Prostate gland (tissue), 2 donors: ENCODE measurements at regions not wholly inside any gene's neighbourhood (a gene's known extent, or its start where the extent isn't known, plus 50 kb on each side); places are given as distances from the start of the nearest gene placed in this dataset.

Experiments
- DNase-seq: peaks from one replicate; pipeline ENCODE4 v3.0.0-alpha.2; 2019; ENCODE audit warnings: low spot score
- H3K27ac ChIP-seq, 2 donors: fragments of 200-600 bp; sonication (generic); 2 replicates each; pipeline ENCODE4 v1.5.1; 2017 to 2019
- H3K27me3 ChIP-seq: fragments of 200-600 bp; sonication (generic); replicated peaks from 2 replicates; pipeline ENCODE4 v1.5.1; 2019; ENCODE audit not compliant: insufficient read depth
- H3K36me3 ChIP-seq, 2 donors: fragments of 200-600 bp; sonication (generic); 1 replicate in 1 of 2; 2 replicates in 1 of 2; pipeline versions ENCODE4 v1.5.1 to v1.8.1; 2017 to 2019
- H3K4me1 ChIP-seq: fragments of 200-600 bp; sonication (generic); replicated peaks from 2 replicates; pipeline ENCODE4 v1.5.1; 2019
- H3K4me3 ChIP-seq, 2 donors: fragments of 200-600 bp; sonication (generic); 2 replicates each; pipeline ENCODE4 v1.5.1; 2017 to 2019
- H3K9me3 ChIP-seq: fragments of 200-600 bp; sonication (generic); 2 replicates; pipeline ENCODE4 v1.5.1; 2017
- CTCF ChIP-seq, 4 experiments: fragments of 200-600 bp in 2 of 4; fragments of 450-650 bp in 2 of 4; sonication (generic) in 2 of 4; IDR thresholded peaks; 1 replicate in 3 of 4; 2 replicates in 1 of 4; pipeline ENCODE4 v1.5.1; 2016 to 2019; ENCODE audit warnings: antibody characterized with exemption in 4 of 4, mild to moderate bottlenecking in 2 of 4, moderate library complexity in 2 of 4
- POLR2A ChIP-seq: fragments of 450-650 bp; IDR thresholded peaks from one replicate; pipeline ENCODE4 v1.6.1; 2016; ENCODE audit warnings: antibody characterized with exemption, mild to moderate bottlenecking
- POLR2AphosphoS5 ChIP-seq: sonication (generic); formaldehyde crosslinking; IDR thresholded peaks from one replicate; pipeline ENCODE4 v1.6.1; 2017; ENCODE audit warnings: antibody characterized with exemption
- WGBS: methylation state at CpG from one replicate; pipeline ENCODE4 v1.1.5; 2018; 5-methylcytosine and 5-hydroxymethylcytosine counted together
- intact Hi-C: fragments of 100-400 bp; cut with DNase I; formaldehyde crosslinking; loops from one replicate; pipeline ENCODE4 v1.14.2; 2022

- Histone ChIP-seq H3K27me3 (no peaks in the 10 kb centered on the region), H3K9me3 (no peaks in the 10 kb centered on the region), H3K27ac (no peak overlapping the region), H3K4me3 (no peak overlapping the region), H3K36me3 (no peaks in the 10 kb centered on the region), H3K4me1 (no peaks in the 10 kb centered on the region)
- 77% methylated on average over 11 of the region's 11 CpGs for WGBS
- TF ChIP-seq POLR2A = no peak
- TF ChIP-seq POLR2AphosphoS5 = no peak
- no peak for TF ChIP-seq CTCF (IDR thresholded peaks at IDR 0.05)
- intact Hi-C loops = no loop called here
- DNase-seq = no peak
These were observed 53.6 kb upstream of the ZNF644 start for GRCh38 chr1:91075233-91076135.

GRCh38 chr1:91073299-91073698 is 51.5 kb upstream of the ZNF644 start:
- TF ChIP-seq CTCF (IDR thresholded peaks at IDR 0.05) (no peak), POLR2AphosphoS5 (no peak), POLR2A (no peak)
- Histone ChIP-seq H3K9me3 (no peaks in the 10 kb centered on the region), H3K27me3 (no peaks in the 10 kb centered on the region), H3K4me3 (no peak overlapping the region), H3K27ac (no peak overlapping the region), H3K36me3 (no peaks in the 10 kb centered on the region), H3K4me1 (no peaks in the 10 kb centered on the region)
- 19% methylated on average over 2 of the region's 2 CpGs for WGBS
- intact Hi-C loops = no loop called here
- no peak for DNase-seq

- Histone ChIP-seq H3K36me3 (no peaks in the 10 kb centered on the region), H3K4me1 (no peaks in the 10 kb centered on the region), H3K9me3 (no peaks in the 10 kb centered on the region), H3K4me3 (no peak overlapping the region), H3K27ac (no peak overlapping the region), H3K27me3 (no peaks in the 10 kb centered on the region)
- WGBS = 96% methylated on average over 5 of the region's 5 CpGs
- intact Hi-C loops = no loop called here
- no peak for TF ChIP-seq CTCF (IDR thresholded peaks at IDR 0.05)
- no peak for TF ChIP-seq POLR2AphosphoS5
- no peak for TF ChIP-seq POLR2A
- DNase-seq = no peak
These were observed 50.0 kb upstream of the ZNF644 start for GRCh38 chr1:91071838-91072237.
